T-helper 1 cell treated with Interleukin-12 subunit alpha and Interleukin-12 subunit beta and Interleukin-4 antibody, amounts not matched to agents 30 μg/mL and 1 μg/mL, for 36 hours (primary cell): ENCODE measurements at regions not wholly inside any gene's neighbourhood (a gene's known extent, or its start where the extent isn't known, plus 50 kb on each side); places are given as distances from the start of the nearest gene placed in this dataset.

ENCODE experiments used
- H3K27ac Mint-ChIP-seq: one replicate; pipeline ENCODE4 v1.8.0; 2021; ENCODE audit warnings: mild to moderate bottlenecking, mixed read lengths
- H3K27me3 Mint-ChIP-seq: one replicate; pipeline ENCODE4 v1.8.0; 2021; ENCODE audit warnings: low read depth, mixed read lengths
- H3K36me3 Mint-ChIP-seq: one replicate; pipeline ENCODE4 v1.8.0; 2021; ENCODE audit warnings: low read depth, mixed read lengths
- H3K4me1 Mint-ChIP-seq: one replicate; pipeline ENCODE4 v1.8.0; 2021; ENCODE audit warnings: low read depth, mixed read lengths
- H3K4me3 Mint-ChIP-seq: one replicate; pipeline ENCODE4 v1.8.0; 2021; ENCODE audit warnings: mild to moderate bottlenecking, moderate library complexity, mixed read lengths
- H3K9me3 Mint-ChIP-seq: one replicate; pipeline ENCODE4 v1.8.0; 2021; ENCODE audit warnings: mixed read lengths

DNA sequence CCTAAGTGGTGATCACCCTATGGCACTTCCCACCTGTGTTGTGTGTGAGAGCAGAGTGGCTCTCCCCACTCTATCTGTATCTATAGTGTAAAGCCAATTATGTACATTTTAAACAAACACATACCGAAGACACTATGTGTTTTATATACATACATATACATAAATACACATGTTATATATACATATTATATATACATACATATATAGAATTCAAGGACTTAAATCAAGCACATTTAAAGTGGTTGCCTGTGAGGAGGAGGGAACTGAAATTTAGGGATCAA is 246.6 kb downstream of the LY86 start:
- no peak overlapping the region for H3K4me3 Mint-ChIP-seq
- no peak overlapping the region for H3K27ac Mint-ChIP-seq
- peaks cover 69% of the 10 kb centered on the region for H3K27me3 Mint-ChIP-seq
- no peaks in the 10 kb centered on the region for H3K36me3 Mint-ChIP-seq
- no peaks in the 10 kb centered on the region for H3K9me3 Mint-ChIP-seq
- H3K4me1 Mint-ChIP-seq = no peaks in the 10 kb centered on the region

DNA sequence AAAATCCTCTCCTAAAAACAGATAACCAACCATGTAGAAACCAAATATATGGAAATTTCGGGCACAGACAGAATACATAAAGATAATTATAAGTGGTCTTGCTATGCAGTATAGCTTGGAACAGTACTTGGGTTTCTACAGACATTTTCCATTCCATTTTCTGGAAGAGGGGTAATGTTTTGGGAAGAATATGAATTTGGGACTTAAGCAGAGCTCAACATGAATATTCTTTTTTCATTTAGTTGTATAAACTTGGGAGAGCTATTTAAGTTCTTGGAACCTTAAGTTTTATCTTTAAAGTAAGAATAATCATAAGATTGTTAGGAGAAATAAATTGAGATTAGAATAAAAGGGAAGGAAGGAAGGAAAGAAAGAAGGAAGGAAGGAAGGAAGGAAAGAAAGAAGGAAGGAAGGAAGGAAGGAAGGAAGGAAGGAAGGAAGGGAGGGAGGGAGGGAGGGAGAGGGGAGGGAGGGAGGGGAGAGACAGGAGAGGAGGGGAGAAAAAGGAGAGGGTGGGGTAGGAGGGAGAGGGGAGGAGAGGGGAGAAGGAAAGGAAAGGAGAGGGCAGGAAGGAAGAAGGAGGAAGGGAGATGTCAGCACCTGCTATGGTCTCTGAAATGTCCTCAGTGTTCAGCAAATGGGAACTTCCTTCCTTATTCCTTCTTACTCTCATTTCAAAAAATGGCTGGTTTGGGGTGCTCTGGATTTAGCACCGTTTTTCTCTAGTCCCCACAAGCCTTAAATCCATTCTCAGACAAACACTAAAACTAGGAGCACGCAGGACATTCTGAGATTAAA is 248.3 kb downstream of the LY86 start:
- H3K27me3 Mint-ChIP-seq = peaks cover 69% of the 10 kb centered on the region
- H3K4me1 Mint-ChIP-seq = no peaks in the 10 kb centered on the region
- no peaks in the 10 kb centered on the region for H3K36me3 Mint-ChIP-seq
- no peak overlapping the region for H3K27ac Mint-ChIP-seq
- H3K9me3 Mint-ChIP-seq = no peaks in the 10 kb centered on the region
- H3K4me3 Mint-ChIP-seq = no peak overlapping the region

DNA sequence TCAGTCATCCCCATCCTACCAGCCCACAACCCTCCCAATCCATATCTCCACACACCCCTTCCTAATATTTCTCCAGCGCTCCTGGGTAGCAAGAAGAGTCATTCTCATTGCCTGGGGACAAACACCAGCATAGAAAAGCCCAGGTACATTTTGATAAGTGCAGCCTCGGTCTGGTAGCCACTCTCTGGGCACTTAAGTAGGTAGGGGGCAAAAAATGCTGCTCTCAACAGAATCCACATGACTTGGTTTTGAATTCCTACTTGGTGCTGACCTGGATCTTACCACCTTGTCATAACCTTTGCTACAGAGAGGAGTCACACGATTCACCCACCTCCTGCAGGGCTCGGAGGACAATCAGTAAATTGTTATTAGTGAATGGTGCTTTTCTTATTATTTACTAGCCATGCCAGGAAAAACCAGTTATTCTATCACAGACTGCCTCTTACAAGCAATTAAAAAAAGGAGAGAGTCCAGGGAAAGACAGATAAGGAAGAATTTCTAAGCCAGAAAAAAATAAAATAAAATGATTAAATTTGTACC is 249.1 kb downstream of the LY86 start:
- Mint-ChIP-seq H3K4me3 (no peak overlapping the region), H3K9me3 (no peaks in the 10 kb centered on the region), H3K27me3 (peaks cover 67% of the 10 kb centered on the region), H3K36me3 (no peaks in the 10 kb centered on the region), H3K27ac (no peak overlapping the region), H3K4me1 (no peaks in the 10 kb centered on the region)

DNA sequence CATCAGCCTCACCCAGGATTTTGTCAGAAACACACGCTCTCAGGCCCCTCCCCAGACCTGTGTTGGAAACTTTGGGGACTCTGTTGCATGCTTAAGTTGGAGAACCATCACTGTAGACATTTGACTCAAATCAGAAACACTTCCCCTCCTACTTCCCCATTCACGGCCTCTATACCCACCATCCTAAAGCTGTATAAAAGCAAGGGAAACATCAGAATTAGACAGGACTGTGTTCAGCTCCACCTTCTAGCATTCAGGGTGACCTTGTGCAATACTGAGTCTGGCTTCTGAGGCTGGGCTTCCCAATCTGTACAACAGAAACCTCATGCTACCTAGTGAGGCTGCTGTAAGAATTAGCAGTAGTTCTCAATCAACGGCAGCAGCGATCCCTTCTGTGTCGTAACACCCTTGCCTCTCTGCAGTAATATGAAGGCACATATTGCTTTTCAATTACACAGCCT is 252.3 kb downstream of the LY86 start:
- no peaks in the 10 kb centered on the region for H3K36me3 Mint-ChIP-seq
- no peaks in the 10 kb centered on the region for H3K4me1 Mint-ChIP-seq
- peaks cover 62% of the 10 kb centered on the region for H3K27me3 Mint-ChIP-seq
- H3K27ac Mint-ChIP-seq = no peak overlapping the region
- no peak overlapping the region for H3K4me3 Mint-ChIP-seq
- H3K9me3 Mint-ChIP-seq = peaks cover 5% of the 10 kb centered on the region

DNA sequence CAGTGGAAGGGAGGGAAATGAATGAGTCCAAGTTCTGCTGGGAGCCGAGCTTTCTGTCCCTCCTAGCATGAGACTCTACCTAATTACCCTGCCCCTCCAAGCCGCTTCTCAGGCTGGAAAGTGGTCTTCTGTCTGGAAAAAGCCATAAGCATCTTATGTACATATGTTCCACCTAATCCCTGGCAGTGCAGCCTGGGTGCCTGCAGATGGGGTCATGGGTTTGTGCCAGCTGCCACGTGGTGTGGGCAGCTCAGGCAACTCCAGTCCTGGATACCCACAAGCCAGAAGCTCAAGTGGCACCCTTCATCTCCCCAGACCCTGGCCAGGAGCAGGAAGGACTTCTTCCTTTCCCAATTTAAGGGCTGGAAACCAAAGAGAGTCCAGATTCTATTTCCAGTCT is 253.1 kb downstream of the LY86 start:
- Mint-ChIP-seq H3K27ac (no peak overlapping the region), H3K4me1 (no peaks in the 10 kb centered on the region), H3K4me3 (no peak overlapping the region), H3K36me3 (no peaks in the 10 kb centered on the region), H3K27me3 (peaks cover 59% of the 10 kb centered on the region), H3K9me3 (peaks cover 12% of the 10 kb centered on the region)

DNA sequence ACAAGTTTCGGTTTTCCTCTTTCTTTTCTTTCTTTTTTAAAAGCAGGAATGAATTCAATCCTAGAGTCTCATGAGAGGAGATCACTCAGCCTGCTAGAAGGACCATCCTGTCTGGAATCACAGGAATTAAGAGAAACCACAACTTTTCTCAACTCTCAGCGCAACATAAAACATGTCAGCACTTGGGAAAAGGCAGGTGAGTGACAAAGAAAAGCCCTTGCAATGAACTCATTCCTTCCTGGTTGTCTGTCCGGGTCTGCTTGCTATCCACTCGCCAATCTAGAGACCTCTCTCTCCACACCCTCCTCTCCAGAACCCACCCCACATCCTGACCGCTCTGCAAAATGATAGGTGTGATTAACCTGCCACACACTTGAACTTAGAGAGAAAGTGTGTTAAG is 253.8 kb downstream of the LY86 start:
- Mint-ChIP-seq H3K27me3 (peaks cover 53% of the 10 kb centered on the region), H3K4me1 (no peaks in the 10 kb centered on the region), H3K36me3 (no peaks in the 10 kb centered on the region), H3K27ac (no peak overlapping the region), H3K9me3 (peaks cover 13% of the 10 kb centered on the region), H3K4me3 (no peak overlapping the region)

DNA sequence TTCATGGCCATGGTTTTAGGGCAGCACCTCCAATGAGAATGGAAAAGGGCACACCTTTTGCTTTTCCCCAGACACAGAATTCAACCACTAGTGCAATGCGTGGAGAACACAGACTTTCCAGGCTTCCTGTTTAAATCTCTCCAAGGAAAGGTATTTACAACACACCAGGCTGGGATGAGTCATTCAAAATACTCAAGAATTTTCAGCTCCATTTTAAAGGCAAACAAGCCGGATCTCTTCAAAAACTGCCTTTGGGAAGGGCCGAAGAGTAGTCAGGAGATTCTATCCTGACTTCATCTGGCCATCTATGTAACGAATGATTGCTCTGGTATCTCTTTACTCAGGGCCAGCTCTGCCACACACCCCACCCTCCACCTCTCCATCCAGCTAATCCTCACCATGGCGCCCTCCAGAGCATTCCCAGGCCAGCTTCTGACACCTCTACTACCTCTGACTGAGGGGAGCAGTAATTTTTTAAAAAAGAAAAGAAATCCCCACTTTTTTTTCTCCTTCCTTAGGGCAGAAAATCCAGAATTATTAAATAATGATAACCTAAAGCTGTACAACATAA is 254.6 kb downstream of the LY86 start:
- Mint-ChIP-seq H3K4me1 (no peaks in the 10 kb centered on the region), H3K9me3 (peaks cover 13% of the 10 kb centered on the region), H3K4me3 (no peak overlapping the region), H3K27ac (no peak overlapping the region), H3K36me3 (no peaks in the 10 kb centered on the region), H3K27me3 (peaks cover 47% of the 10 kb centered on the region)

DNA sequence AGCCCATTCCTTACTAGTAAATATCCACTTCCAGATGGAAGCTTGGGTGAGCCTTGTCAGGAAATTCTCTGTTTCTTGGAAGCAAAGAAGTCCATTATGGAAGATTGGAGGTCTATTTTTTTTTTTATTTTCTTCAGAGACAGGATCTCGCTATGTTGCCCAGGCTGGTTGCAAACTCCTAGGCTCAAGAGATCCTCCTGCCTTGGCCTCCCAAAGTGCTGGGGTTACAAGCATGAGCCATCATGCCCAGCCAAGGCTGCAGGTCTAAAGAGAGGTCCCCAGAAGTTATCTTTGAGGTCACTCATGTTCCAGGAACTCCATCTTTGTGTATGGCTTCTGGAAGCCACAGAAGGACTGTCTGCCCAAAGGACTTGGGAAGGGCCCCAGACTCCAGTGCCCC is 255.3 kb downstream of the LY86 start:
- Mint-ChIP-seq H3K27me3 (peaks cover 45% of the 10 kb centered on the region), H3K9me3 (peaks cover 13% of the 10 kb centered on the region), H3K4me1 (no peaks in the 10 kb centered on the region), H3K36me3 (no peaks in the 10 kb centered on the region), H3K27ac (no peak overlapping the region), H3K4me3 (no peak overlapping the region)

DNA sequence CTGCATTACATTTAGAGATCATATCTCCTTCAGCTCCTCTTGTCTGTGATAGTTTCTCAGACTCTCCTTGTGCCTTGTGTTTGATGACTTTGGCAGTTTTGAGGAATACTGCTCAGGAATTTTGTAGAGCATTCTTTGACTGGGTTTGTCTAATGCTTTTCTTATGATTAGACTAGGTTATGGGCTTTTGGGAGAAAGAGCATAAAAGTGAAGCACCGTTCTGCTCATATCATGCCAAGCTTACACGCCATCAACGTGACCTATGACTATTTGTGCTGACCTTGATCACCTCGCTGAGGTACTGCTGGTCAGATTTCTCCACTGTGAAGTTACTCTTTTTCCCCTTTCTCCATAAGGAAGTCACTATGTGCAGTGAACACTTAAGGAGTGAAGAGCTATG is 256.0 kb downstream of the LY86 start:
- H3K36me3 Mint-ChIP-seq = no peaks in the 10 kb centered on the region
- peaks cover 43% of the 10 kb centered on the region for H3K27me3 Mint-ChIP-seq
- no peaks in the 10 kb centered on the region for H3K4me1 Mint-ChIP-seq
- no peak overlapping the region for H3K27ac Mint-ChIP-seq
- H3K4me3 Mint-ChIP-seq = no peak overlapping the region
- H3K9me3 Mint-ChIP-seq = peaks cover 13% of the 10 kb centered on the region

DNA sequence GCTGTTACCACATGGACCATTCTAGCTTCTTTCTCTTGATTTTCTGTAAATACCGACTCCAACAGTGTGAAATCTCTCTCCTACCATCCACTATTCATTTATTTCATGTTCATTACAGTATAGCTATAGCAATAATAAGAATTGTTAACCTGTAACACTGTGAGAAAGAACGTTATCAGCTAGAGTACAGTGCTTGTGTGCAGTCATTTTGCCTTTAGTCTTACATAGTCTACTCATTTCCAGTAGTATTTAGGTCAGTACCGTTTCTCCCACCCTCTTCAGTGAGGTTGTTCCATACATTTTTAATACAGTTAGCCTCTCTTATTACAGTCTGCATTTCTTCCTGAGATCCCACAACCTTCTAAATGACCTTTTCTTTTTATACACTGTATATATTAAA is 257.1 kb downstream of the LY86 start:
- peaks cover 39% of the 10 kb centered on the region for H3K27me3 Mint-ChIP-seq
- H3K36me3 Mint-ChIP-seq = peaks cover 3% of the 10 kb centered on the region
- no peak overlapping the region for H3K4me3 Mint-ChIP-seq
- H3K9me3 Mint-ChIP-seq = peaks cover 13% of the 10 kb centered on the region
- no peaks in the 10 kb centered on the region for H3K4me1 Mint-ChIP-seq
- no peak overlapping the region for H3K27ac Mint-ChIP-seq

DNA sequence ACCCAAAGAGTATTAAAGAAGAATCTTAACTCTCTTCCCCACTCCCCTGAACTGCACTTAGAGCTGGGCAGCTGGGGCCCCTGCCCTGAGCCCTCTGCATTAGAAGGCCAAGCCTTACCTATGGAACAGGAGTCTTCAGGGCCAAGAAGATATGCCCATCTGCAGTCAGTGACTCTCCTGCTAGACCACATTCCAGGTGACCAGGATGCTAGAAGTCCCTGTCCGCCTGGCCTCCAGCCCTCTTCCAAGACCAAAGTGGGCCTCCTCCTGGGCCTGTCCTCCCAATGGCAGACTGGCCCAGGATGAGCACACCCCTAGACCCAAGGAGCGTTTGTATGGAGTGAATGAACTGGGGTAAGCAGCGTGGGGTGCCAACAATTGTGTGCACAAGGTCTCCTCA is 259.1 kb downstream of the LY86 start:
- H3K9me3 Mint-ChIP-seq = peaks cover 13% of the 10 kb centered on the region
- H3K27ac Mint-ChIP-seq = no peak overlapping the region
- no peak overlapping the region for H3K4me3 Mint-ChIP-seq
- H3K27me3 Mint-ChIP-seq = peaks cover 24% of the 10 kb centered on the region
- peaks cover 5% of the 10 kb centered on the region for H3K4me1 Mint-ChIP-seq
- H3K36me3 Mint-ChIP-seq = peaks cover 3% of the 10 kb centered on the region

DNA sequence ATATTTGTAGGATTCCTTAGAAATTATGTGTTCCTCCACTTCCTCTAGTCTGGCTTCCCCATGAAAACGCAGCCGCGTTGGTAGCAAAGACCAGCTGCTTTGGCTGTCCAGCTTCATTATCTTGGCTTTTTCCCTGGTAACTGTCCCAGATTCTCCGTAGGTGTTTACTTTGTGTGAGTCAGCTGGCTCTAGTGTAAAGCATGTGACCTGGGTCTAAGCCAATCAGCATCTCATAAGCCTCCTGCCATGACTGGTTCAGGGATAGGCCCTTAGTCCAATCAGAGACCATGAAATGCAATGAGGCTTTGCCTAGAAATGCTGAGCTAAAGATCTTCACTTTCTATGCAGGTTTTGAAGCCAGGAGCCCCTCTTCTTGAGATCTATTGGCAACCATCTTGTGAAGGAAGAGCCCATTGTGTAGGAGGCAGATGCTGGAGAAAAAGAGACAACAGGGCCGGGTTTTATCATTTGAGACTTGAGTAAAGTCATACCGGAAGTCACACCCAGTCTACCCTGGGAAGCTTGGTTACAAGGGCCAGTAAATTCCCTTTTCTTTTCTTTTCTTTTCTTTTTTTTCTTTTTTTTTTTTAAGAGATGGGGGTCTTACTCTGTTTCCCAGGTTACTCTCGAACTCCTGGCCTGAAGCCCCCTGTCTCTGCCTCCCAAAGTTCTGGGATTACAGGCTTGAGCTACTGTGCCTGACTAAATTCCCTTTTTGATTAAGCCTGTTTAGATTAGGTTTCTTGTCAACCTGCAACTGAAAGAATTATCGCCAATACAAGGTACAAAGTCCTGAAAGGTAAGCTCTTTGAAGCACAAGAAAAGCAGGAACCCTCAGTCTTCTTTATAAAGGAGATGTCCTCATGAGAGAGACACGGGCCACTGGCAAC is 256.5 kb upstream of the RREB1 start:
- Mint-ChIP-seq H3K4me1 (peaks cover 13% of the 10 kb centered on the region), H3K27ac (peak overlapping the region; percentile 7), H3K27me3 (peaks cover 14% of the 10 kb centered on the region), H3K9me3 (peaks cover 3% of the 10 kb centered on the region), H3K4me3 (no peak overlapping the region), H3K36me3 (peaks cover 3% of the 10 kb centered on the region)

DNA sequence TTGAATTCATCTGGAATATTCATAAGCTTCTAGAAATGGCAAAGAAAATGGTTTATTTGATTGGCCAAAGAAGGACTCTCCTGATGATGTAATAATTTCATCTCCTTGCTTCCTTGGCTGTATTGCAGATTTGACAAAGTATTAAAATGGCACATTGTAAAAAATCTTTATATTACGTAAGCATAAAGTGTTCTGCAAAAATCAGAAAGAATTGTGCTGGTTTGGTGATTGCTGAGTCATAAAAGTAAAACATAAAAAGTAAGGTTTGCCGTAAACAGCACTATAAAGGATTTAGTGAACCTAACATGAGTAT is 255.9 kb upstream of the RREB1 start:
- H3K4me3 Mint-ChIP-seq = no peak overlapping the region
- H3K4me1 Mint-ChIP-seq = peaks cover 19% of the 10 kb centered on the region
- peaks cover 14% of the 10 kb centered on the region for H3K27me3 Mint-ChIP-seq
- H3K36me3 Mint-ChIP-seq = peaks cover 4% of the 10 kb centered on the region
- no peaks in the 10 kb centered on the region for H3K9me3 Mint-ChIP-seq
- no peak overlapping the region for H3K27ac Mint-ChIP-seq

DNA sequence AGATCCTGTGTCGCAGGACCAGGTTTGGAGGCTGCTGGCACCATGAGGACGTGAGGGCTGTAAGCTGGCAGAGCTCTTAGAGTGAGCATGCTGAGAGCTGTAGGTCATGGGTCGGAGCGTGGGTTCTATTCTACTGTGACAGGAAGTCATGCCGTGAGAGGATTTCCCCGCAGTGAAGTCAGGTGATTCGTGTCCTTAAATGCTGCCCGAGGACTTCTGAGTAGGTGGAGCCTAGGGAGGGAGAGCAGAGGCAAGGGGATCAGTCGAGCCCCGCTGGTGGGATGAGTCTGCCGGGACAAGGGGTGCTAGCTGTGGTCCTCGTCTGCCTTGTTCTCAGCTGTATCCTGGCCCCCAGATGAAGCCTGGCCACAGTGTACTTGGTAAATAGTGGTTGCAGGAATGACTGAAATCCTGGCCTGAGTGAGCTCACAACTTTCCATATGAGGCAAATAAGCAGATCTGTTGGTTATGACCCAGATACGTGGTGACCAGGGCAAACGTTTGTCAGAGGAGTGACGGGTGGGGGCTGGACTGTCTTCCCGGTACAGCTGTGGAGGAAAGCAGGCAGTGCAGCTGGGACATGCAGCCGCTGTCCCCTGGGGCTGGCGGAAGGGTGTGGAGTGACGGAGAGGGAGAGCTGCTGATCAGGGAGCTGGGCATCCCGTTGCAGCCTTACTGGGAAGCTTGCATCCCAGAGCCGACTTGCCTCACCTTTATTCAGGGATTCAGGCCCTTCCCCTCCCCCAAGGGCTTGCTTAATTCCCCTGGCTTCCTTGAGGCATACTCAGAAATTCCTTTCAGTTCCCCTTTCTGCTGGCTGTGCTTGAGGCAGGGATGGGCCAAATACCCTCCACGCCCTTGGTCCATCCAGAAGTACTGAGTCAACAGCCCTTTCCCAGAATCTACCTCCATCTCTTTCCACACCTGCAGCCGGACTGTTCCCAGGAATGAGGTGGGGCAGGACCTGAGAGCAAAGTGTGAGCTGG is 250.9 kb upstream of the RREB1 start:
- Mint-ChIP-seq H3K4me1 (peaks cover 17% of the 10 kb centered on the region), H3K27me3 (peaks cover 20% of the 10 kb centered on the region), H3K9me3 (no peaks in the 10 kb centered on the region), H3K27ac (peak overlapping the region; percentile 78), H3K4me3 (peak overlapping the region; percentile 50), H3K36me3 (peaks cover 1% of the 10 kb centered on the region)
